GM12875 (cell line): ENCODE measurements at regions not wholly inside any gene's neighbourhood (a gene's known extent, or its start where the extent isn't known, plus 50 kb on each side); places are given as distances from the start of the nearest gene placed in this dataset.

Experiments
- H3K4me3 ChIP-seq: one replicate; pipeline ENCODE4 v1.5.1; 2011; ENCODE audit warnings: low read depth, low read length, control low read depth
- TF ChIP-seq, protein P1 (sequence below): IDR thresholded peaks from 2 replicates; pipeline ENCODE4 v1.5.1; 2011; ENCODE audit warnings: low read depth, mild to moderate bottlenecking, control low read depth, inconsistent platforms, low read length, moderate library complexity, borderline replicate concordance; ENCODE audit not compliant: insufficient read depth

GRCh38 chr2:4585057-4585635, 881.8 kb downstream of the DCDC2C start:
- TF ChIP-seq, protein P1, sequence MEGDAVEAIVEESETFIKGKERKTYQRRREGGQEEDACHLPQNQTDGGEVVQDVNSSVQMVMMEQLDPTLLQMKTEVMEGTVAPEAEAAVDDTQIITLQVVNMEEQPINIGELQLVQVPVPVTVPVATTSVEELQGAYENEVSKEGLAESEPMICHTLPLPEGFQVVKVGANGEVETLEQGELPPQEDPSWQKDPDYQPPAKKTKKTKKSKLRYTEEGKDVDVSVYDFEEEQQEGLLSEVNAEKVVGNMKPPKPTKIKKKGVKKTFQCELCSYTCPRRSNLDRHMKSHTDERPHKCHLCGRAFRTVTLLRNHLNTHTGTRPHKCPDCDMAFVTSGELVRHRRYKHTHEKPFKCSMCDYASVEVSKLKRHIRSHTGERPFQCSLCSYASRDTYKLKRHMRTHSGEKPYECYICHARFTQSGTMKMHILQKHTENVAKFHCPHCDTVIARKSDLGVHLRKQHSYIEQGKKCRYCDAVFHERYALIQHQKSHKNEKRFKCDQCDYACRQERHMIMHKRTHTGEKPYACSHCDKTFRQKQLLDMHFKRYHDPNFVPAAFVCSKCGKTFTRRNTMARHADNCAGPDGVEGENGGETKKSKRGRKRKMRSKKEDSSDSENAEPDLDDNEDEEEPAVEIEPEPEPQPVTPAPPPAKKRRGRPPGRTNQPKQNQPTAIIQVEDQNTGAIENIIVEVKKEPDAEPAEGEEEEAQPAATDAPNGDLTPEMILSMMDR = no peak
- no peak overlapping the region for H3K4me3 ChIP-seq

- no peak overlapping the region for H3K4me3 ChIP-seq
- TF ChIP-seq, protein P1 = no peak
Measured at GRCh38 chr2:4588606-4589005, 885.2 kb downstream of the DCDC2C start.

GRCh38 chr2:4591261-4591660, 887.9 kb downstream of the DCDC2C start:
- no peak overlapping the region for H3K4me3 ChIP-seq
- TF ChIP-seq, protein P1 = no peak

- H3K4me3 ChIP-seq = no peak overlapping the region
- TF ChIP-seq, protein P1 = no peak
Measured at GRCh38 chr2:4597400-4597799, 894.0 kb downstream of the DCDC2C start.

DNA sequence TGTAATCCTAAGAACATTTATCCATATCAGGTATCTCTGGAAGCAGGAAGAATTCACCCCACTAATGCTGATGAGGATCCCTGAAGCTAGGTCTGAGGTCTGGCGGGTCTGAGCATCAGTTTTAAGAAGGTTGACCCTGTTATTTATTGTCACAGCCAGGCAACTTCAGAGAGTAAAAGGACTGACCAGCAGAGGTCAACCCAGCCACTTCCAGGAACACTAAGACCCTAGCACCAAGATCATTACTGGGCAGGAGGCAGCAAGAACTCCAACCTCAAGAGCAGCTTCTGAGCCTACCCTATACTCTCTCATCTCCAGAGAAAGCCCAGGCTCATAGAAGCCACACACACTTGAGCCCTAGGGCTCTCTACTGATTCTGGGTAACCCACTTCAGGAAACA, 901.4 kb downstream of the DCDC2C start:
- no peak overlapping the region for H3K4me3 ChIP-seq
- TF ChIP-seq, protein P1 = no peak

GRCh38 chr2:4618141-4618540, 914.8 kb downstream of the DCDC2C start:
- TF ChIP-seq, protein P1 = no peak
- no peak overlapping the region for H3K4me3 ChIP-seq

- no peak overlapping the region for H3K4me3 ChIP-seq
- TF ChIP-seq, protein P1 = no peak
Measured at GRCh38 chr2:4618630-4619228, 915.4 kb downstream of the DCDC2C start.
